Right lung (tissue), 2 donors: ENCODE measurements at regions not wholly inside any gene's neighbourhood (a gene's known extent, or its start where the extent isn't known, plus 50 kb on each side); places are given as distances from the start of the nearest gene placed in this dataset.
"Not testable (repeated sequence)": the region's sequence is repeated elsewhere in the genome, so short reads cannot be mapped to it uniquely, and the experiment has no call there.

Experiments
- DNase-seq, 2 donors: peaks; one replicate each; pipeline ENCODE4 v3.0.0-alpha.2; 2013

GRCh38 chr12:58720421-58720820, 199.9 kb downstream of the LRIG3 start:
- no peak for DNase-seq

- DNase-seq: no peak
These were observed 194.8 kb downstream of the LRIG3 start for GRCh38 chr12:58725400-58726105.

- no peak for DNase-seq
These were observed 192.8 kb downstream of the LRIG3 start for GRCh38 chr12:58727521-58727920.

GRCh38 chr12:58728397-58728796, 191.9 kb downstream of the LRIG3 start:
- DNase-seq: no peak

GRCh38 chr12:58731096-58731495, 189.2 kb downstream of the LRIG3 start:
- no peak for DNase-seq

- no peak for DNase-seq
These were observed 187.4 kb downstream of the LRIG3 start for GRCh38 chr12:58732894-58733293.

- DNase-seq: no peak
These were observed 179.1 kb downstream of the LRIG3 start for GRCh38 chr12:58741226-58741625.

- DNase-seq: no peak
These were observed 174.8 kb downstream of the LRIG3 start for GRCh38 chr12:58745348-58746125.

- DNase-seq: no peak
These were observed 172.8 kb downstream of the LRIG3 start for GRCh38 chr12:58747533-58747932.

- no peak for DNase-seq
These were observed 169.8 kb downstream of the LRIG3 start for GRCh38 chr12:58750484-58750883.

- DNase-seq: no peak
These were observed 162.9 kb downstream of the LRIG3 start for GRCh38 chr12:58757422-58757821.

- not testable (repeated sequence) for DNase-seq
These were observed 160.6 kb downstream of the LRIG3 start for GRCh38 chr12:58759745-58760144.

- DNase-seq: no peak
These were observed 159.0 kb downstream of the LRIG3 start for GRCh38 chr12:58761308-58761707.

GRCh38 chr12:58764100-58764953, 156.0 kb downstream of the LRIG3 start:
- DNase-seq: no peak

- no peak for DNase-seq
These were observed 155.2 kb downstream of the LRIG3 start for GRCh38 chr12:58765076-58765475.

- no peak for DNase-seq
These were observed 154.4 kb downstream of the LRIG3 start for GRCh38 chr12:58765653-58766512.

GRCh38 chr12:58766513-58766870, 153.8 kb downstream of the LRIG3 start:
- DNase-seq: no peak

GRCh38 chr12:58767496-58767895, 152.8 kb downstream of the LRIG3 start:
- DNase-seq: no peak

GRCh38 chr12:58773986-58774385, 146.3 kb downstream of the LRIG3 start:
- DNase-seq: no peak

GRCh38 chr12:58774731-58775130, 145.6 kb downstream of the LRIG3 start:
- DNase-seq: no peak

GRCh38 chr12:58775396-58775795, 144.9 kb downstream of the LRIG3 start:
- DNase-seq: no peak

- DNase-seq: no peak
These were observed 144.2 kb downstream of the LRIG3 start for GRCh38 chr12:58776144-58776543.
